ENCODE measurements at regions not wholly inside any gene's neighbourhood (a gene's known extent, or its start where the extent isn't known, plus 50 kb on each side); places are given as distances from the start of the nearest gene placed in this dataset.

DNA sequence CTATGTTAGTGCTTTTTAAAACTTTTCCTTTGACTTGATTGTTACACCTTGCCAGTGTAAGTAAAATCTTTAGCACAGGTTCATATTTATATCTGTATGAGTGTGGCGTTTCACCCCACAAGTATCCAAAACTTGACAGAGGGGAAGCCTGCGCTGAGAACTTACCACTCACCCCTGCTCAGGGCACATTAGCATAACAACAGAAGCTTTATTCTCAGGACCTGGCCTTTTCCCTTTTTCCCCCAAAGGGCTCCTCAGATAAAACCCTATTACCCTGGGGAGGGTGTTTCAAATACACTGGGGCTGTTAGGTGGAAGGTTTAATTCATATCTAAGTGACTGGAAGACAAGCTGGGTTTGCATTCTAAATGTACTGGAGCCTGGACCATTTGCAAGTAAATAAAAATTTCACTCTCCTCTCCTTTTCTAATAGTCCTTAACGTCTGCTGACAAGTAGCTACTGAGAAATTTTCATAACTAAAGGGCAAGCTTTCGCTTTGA lies 276.6 kb downstream of the RNF152 start:
- no peak overlapping the region for H3K23ac ChIP-seq (ENCODE audit: insufficient read length, low read depth, low read length)
- Mint-ChIP-seq H3K4me3 (no peak overlapping the region; a peak in 1 of 5 replicates), H3K27ac (no peak overlapping the region), H3K27me3 (ENCODE audit: low read depth) (peaks cover 17% of the 10 kb centered on the region), H3K9me3 (peaks cover 28 to 34% of the 10 kb centered on the region in 2 experiments), H3K36me3 (ENCODE audit: insufficient read depth in 1 of 3, low read depth in 3 of 3) (peaks cover 16 to 48% (median 23%) of the 10 kb centered on the region in 3 experiments), H3K4me1 (peaks cover 26 to 37% of the 10 kb centered on the region in 2 experiments)
- no peaks in the 10 kb centered on the region; the same call in 1 of the 2 replicates for H3K4me1 ChIP-seq (ENCODE audit: insufficient read depth, low read length)
- no peak overlapping the region for H2BK15ac ChIP-seq (ENCODE audit: low read depth, low read length)
- no peaks in the 10 kb centered on the region for H4K20me1 ChIP-seq (ENCODE audit: control insufficient read depth, insufficient read depth, insufficient read length)
- H3K9me3 ChIP-seq (ENCODE audit: control insufficient read depth, low read depth, low read length), result peaks cover 10% of the 10 kb centered on the region
- no peak overlapping the region for H2AK5ac ChIP-seq (ENCODE audit: insufficient read length, low read length)
- H3K14ac ChIP-seq (ENCODE audit: insufficient read depth, low read length), result no peak overlapping the region
- H3K79me1 ChIP-seq (ENCODE audit: insufficient read depth, low read depth, low read length, poor library complexity, severe bottlenecking), result no peaks in the 10 kb centered on the region
- no peak overlapping the region for H3K4ac ChIP-seq (ENCODE audit: low read depth, low read length)
- no peak overlapping the region for H3T11ph ChIP-seq (ENCODE audit: low read length)
- no peaks in the 10 kb centered on the region for H3K79me2 ChIP-seq (ENCODE audit: insufficient read depth, low read length)
- no peak overlapping the region for H4K5ac ChIP-seq (ENCODE audit: insufficient read length, low read depth, low read length)
- no peak overlapping the region for H2BK120ac ChIP-seq (ENCODE audit: low read depth, low read length, poor library complexity, severe bottlenecking)
- no peak overlapping the region for H4K8ac ChIP-seq (replicated peaks; ENCODE audit: insufficient read length, low read depth, low read length)
- no peak overlapping the region for H4K91ac ChIP-seq (ENCODE audit: insufficient read length, low read depth, low read length)
- no peaks in the 10 kb centered on the region for H3K23me2 ChIP-seq (ENCODE audit: insufficient read length, low read depth, low read length, poor library complexity, severe bottlenecking)
- H3K27me3 ChIP-seq (ENCODE audit: insufficient read depth, low read length), result no peaks in the 10 kb centered on the region
- peak overlapping the region; percentile 28 for H3K4me2 ChIP-seq (ENCODE audit: insufficient read depth, insufficient read length, low read length)
- H3K56ac ChIP-seq (ENCODE audit: insufficient read length, low read depth, low read length), result no peak overlapping the region
- no peak overlapping the region for H3K9ac ChIP-seq (ENCODE audit: extremely low read depth, insufficient read length, low read length)
- H2BK20ac ChIP-seq (ENCODE audit: low read depth, low read length, poor library complexity, severe bottlenecking), result no peak overlapping the region
- no peak overlapping the region for H2AFZ ChIP-seq (ENCODE audit: low read length)
- H3K18ac ChIP-seq (ENCODE audit: insufficient read length, low read depth, low read length), result no peak overlapping the region
- H3K27ac ChIP-seq (ENCODE audit: insufficient read length, low read depth, low read length), result no peak overlapping the region
- TF ChIP-seq CTCF (conservative IDR thresholded peaks at IDR 0.05), result no peak
- no peak overlapping the region for H2BK12ac ChIP-seq (ENCODE audit: insufficient read length, low read depth, low read length)
- no CpG with 5 or more reads among the region's 4 CpGs for WGBS (ENCODE audit: extremely low coverage, insufficient read length, low lambda C conversion rate)
- no peak overlapping the region for H2BK5ac ChIP-seq (ENCODE audit: insufficient read length, low read length)
- DNase-seq, result peak; percentile 31
